ENCODE measurements at regions not wholly inside any gene's neighbourhood (a gene's known extent, or its start where the extent isn't known, plus 50 kb on each side); places are given as distances from the start of the nearest gene placed in this dataset.

- TF ChIP-seq CTCF (IDR thresholded peaks at IDR 0.05) (no peak), POLR2A (IDR thresholded peaks at IDR 0.05) (no peak)
These were observed 62.1 kb upstream of the COL1A2 start for GRCh38 chr7:94332571-94332970.

Measured in testis (tissue), 2 donors.